NCI-H2196 (cell line): ENCODE measurements at regions not wholly inside any gene's neighbourhood (a gene's known extent, or its start where the extent isn't known, plus 50 kb on each side); places are given as distances from the start of the nearest gene placed in this dataset.

ENCODE experiments used
- DNase-seq: peaks from one replicate; lab custom pipeline; 2025; ENCODE audit not compliant: unreplicated experiment; lab: John Stamatoyannopoulos, UW

DNA sequence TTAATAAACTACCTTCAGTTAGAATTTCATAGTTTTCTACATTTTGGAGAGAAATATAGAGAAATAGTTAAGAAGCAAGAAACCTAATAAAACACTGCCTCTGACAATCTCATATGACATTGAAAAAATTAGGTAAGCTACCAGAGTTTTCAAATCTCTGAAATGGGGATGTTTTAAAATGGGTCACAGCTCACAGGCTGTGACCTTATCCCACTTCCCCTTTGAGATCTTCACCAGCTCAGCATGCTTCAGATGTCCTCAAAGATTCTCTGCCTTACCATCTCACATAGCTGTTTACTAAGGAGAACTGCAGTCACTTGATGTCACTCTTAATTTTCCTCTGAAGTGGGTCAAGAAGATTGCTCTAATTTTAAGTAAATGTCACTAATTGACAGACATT is 717.8 kb downstream of the JRKL start:
- DNase-seq, result no peak

DNA sequence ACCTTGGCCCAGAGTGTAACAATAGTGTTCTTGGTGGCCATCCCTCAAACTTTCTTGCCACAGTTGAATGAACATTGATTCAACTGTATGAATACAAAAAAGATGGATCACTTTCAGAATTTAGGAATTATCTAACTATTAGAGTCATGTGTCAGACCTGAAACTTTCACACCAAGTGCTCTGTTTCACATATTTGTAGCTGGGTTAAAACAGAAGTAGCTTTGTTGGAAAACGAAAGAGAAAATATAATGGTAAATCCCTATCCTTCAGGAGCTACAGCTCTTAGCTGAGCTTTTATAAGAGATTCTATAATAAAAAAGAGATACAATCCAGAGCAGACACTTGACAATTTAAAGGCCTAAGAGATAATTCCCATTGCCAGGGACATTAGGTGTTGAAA is 719.3 kb downstream of the JRKL start:
- DNase-seq, result no peak

DNA sequence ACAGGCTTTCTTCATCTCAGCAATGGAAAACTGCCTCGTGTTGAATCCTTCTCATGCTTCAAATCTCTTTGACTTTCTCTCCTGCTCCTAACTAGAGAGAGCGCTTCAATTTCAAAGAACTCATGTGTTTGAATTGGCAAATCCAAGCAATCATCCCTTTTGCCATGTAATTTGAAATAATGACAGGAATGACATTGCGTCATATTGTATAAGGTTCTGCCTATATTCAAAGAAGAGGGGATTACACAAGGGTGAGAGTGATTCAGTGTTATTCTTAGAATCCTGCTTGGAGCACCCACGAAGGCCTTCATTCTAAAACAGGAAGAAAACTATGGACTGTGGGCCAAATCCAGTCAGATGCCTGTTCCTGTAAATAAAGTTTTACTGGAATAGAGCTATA is 720.6 kb downstream of the JRKL start:
- DNase-seq, result no peak

DNA sequence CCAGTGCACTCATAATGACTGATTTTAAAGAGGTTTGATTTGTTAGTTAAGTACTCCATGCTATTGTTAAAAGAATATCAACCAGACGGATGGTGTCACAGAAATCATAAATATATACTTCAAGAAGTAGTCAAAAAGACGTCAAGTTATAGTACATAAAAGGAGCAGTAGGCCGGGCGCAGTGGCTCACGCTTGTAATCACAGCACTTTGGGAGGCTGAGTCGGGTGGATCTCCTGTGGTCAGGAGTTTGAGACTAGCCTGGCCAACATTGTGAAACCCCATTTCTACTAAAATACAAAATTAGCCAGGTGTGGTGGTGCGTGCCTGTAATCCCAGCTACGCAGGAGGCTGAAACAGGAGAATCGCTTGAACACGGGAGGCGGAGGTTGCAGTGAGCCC is 721.7 kb downstream of the JRKL start:
- DNase-seq, result no peak

DNA sequence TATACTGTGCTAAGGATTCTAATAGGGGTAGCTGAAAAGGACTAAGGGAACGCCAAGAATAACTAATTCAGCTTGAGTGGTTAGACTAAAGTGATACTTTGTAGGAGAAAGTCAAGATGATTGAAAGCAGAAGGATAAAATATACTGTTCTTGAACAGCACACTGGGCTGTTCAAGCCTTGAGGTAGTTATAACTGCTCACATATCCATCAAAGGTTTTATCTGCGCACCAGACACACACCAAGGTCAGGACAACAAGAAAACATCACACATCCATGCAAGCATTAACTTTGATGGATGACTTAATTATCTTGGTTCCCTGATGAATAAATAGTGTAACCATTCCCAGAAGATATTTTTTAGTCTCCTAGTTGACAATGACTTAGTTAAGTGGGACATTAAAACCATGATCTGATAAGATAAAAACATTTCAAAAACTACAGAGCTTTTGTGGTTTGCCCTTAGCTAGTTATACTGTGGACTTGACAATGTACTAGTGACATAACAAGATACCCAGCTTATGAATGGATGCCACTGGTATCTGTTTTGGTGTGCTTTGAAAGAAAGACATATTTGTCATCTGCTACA is 728.9 kb downstream of the JRKL start:
- DNase-seq, result no peak

DNA sequence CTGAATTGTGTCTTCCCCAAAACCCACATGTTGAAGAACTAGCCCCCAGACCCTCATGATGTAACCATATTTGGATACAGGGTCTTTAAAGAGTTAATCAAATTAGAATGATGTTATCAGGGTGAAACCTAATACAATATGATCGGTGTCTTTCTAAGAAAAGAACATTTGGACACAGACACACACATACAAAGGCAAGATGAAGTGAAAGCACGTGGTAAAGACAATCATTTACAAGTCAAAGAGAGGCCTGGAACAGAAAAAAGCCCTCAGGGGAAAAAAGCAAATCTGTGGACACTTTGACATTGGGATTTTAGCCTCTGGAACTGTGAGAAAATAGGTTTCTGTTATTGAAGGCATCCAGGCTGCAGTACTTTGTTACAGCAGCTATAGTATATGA is 733.4 kb downstream of the JRKL start:
- no peak for DNase-seq

DNA sequence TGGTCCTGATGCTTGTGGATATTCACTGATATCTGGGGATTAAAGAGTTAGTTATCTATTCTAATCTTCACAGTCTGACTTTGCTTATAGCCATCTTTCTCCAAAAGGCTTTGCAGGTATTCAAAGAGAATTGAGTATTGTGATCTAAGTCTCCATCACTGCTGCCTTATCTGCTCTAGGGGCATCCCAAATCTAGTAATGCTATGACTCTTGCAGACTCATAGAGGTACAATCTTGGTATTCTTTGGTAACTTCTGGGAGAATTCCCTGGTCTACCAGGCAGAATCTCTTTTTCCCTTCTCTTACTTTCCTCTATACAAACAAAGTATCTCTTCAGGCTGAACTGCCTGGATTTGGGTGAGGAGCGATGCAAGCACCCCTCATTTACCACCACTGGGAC is 746.3 kb downstream of the JRKL start:
- DNase-seq, result no peak

DNA sequence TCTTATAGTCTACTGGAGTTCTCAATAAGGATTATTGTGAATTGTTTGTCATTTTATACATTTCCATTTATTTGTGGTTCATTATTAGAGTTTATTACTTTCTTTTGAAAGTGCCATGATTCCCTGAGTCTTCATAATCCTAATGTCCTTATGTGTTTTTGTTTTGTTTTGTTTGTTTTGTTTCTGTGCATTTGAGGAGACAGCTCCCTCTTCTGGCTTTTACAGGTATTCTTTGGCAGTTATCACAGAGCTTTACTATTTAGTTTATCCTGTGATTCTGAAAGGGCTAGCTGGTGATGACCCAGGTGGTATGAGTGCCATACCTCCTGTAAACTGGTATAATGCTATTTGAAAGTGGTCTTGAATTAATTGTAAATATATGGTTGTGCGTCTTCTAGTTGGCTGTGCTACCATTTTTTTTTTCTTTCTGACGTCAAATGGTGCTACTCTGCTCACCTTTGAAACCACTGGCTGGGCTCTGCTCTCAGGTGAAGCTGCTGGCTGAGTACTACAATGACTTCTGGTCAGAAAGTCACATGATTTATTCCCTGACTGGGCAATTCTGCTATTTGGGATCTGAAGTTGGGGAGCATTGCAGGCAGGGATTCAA is 751.2 kb downstream of the JRKL start:
- DNase-seq, result no peak

DNA sequence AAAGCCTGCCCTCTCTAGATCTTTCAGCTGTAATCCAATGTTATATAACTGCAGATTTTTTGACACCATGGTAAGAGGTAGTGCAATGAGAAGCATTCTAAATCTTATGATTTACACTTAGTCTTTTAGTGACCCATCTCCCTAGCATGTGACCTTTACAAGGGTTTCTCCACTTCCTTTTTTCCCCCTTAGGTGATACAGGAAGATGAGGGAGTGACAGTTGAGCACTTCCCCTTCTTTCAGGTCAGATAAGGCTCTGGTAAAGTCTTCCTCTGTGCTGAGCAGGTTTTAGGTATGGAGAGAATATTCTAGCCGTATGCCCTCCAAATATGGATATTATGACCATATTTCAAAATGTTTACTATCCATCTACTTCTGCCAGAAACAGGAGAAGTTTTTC is 753.6 kb downstream of the JRKL start:
- no peak for DNase-seq

DNA sequence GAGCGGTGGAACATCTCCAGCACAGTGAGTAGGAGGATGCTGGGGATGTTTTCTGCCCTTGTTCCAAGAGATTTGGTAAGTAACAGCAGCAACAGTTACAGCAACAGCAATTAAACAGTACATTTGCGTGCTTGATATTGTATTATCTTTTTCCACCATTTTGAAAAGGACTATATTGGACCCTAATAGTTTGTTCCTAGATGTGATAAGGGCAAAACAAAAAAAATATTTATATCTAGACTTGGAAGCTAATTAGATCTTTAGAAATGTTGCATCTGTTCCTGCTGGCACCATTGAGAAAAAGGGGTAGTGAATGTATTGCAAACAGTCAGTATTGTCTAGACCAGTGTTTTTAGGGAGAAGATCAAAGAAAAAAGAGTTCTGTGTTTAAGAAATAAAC is 759.9 kb downstream of the JRKL start:
- DNase-seq, result no peak

DNA sequence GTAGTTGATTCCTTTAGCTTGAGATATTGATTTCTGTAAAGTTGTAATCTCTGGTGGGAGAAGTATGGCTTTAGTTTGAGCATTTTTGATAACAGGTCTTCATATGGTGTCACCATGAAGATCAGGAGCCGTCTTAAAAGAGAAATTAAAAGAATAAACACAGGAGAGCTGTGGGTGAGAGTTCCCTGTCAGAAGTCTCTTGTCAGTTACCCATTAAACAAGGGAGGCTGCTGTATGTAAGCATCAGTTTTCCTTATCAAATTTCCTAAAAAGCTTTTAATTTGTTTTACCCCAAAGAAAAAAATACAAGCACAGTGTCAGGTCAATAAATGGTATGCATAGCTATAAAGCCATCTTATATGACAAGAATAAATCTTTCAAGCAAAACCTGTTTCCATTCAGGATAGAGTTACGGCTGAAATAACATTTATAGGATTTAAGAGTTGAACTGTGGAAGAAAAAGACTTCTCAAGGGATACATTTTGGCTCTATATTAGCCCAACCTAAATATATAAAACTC is 767.5 kb downstream of the JRKL start:
- no peak for DNase-seq

DNA sequence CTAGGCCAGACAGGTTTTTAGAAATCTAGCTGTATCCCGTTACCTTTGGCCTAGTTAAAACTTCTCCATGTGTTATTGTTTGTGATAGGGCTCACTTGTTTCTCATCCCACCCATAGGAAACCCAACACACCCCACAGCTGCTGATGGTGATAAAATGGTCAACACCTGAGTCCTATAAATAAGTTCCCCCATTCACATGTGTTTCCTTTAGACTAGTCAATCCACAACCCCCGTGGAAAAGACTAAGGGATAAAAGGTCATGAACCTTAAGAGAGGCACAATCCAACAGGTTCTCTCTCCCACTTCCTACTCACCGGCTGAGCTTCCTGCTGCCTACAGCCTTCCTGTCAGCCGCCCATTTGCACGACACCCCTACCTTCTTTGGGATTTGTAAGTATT is 768.4 kb downstream of the JRKL start:
- DNase-seq, result no peak

DNA sequence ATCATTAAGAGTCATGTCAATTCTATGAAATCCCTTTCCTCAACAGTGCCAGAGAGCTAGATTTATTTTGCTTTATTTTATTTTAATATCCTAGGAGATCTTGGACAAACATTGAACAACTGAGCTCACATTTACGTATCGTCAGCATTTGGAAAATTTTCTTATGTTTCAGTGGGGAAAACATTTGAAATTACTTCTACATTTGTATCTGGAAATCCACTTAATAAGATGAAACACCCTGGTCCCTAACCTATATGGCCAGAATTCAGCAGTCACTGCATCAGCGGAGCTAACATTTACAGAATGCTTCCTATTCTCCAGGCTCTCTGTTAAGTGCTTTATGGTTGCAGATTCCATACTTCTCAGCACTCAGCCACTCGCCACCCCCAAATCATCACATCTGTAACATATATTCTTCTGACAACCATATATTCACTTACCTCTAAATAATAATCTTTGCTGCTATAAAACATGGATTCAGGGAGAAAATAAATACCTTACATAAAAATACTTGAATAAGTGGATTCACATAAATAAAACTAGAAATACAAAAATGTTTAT is 773.9 kb downstream of the JRKL start:
- no peak for DNase-seq

DNA sequence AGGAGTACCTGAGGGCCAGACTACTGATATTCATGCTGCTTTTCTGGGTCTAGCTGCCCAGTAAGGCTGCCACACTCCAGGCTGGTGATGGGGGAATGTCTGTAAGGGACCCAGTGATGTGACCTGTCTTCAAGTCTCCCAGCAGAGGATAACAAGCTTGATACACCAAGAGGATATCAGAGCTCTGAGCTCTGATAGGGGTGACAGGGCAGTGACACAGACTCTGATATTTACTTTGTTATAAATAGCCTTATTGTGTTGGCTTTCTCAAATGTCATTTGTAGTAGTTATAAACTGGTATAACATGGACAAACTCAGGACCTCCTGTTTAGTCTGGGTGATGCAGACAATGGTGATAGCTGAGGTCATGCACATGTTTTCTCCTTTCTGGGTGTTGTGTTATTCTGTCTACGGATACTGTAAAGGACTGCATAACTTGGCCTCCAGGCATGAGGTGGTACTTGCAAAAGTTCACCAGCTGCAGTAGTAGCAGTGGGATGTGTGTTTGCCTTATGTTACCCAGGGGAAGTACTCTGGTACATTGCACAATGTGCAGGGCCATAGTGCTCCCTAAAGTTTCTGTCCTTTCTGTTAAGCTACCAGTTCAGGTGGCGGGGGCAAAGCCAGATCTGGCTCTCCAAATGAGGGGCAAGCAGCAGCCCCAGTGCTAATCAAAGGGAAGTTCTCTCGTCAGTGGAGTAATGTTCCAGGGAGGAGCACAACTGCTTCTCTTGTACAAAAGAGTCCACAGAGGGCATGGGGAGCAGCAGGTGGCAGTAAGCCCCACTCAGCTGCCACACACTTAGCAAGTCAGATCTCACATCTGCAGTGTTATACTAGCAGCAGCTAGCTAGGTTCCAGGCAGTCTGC is 812.2 kb downstream of the JRKL start:
- DNase-seq, result no peak

DNA sequence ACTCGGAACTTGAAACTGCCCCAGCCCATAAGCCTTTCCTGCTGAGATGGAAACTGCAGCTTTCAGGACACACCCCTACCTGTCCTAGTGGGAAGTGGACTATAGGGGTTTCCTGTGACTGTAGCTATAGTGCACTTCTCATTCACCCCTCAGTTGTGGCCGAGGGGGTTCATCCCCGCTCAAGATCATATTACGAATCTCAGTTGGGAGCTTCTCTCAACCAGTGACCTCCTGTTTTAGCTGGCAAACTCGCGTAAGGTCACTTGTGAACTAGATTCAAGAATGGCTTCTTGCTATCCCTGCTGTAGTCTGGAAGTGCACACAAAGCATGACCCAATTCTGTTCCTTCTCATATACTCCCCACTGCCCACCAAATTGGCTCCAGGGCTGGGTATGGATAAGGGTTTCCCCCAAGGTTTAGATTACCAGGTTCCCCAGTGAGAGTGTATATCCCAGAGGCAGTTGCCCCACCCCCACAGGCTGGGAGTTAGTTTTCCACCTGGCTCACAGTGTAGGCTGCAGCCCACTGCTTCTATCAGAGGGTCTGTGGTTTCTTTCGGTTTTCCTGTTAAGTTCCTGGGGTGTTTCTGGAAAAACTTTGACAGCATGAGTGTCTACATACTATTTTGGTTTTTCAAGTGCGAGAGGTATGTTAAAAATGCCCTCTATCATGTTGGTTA is 812.9 kb downstream of the JRKL start:
- no peak for DNase-seq

DNA sequence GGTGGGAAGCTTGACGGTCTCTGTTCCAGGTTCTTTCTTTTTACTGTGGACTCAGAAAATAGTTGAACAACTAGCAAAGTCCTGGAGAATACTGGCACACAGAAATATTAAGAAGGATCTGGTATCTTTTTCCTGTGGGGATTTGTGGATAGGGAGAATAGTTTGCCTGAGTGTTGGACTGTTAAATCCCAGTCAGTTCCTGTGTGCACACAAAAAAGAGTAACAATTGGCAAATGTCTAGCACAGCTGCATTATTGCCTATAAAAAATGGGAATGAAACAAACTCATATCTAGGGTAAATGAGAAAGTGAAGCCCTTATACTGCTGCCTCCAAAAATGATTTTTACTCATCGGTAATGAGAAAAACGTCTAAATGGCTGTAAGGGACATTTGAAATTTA is 828.2 kb downstream of the JRKL start:
- no peak for DNase-seq

DNA sequence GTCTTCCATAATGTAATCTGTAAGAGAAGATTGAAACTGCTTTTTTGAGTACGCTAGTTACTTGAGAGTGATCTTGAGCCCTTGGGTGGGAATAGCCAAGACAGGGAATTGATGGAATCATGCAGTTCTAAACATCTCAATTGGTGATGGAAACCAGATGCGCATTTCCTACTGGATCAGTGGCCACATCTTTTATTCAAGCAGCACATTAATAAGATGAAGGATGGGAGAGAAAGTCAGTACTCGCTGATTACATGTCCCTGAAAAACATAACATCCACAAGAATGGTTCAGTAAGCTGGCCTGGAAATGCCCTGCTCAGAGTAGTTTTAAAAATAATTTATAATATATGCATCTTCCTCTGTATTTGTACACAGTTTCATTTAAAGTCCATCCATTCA is 833.8 kb downstream of the JRKL start:
- DNase-seq, result no peak

DNA sequence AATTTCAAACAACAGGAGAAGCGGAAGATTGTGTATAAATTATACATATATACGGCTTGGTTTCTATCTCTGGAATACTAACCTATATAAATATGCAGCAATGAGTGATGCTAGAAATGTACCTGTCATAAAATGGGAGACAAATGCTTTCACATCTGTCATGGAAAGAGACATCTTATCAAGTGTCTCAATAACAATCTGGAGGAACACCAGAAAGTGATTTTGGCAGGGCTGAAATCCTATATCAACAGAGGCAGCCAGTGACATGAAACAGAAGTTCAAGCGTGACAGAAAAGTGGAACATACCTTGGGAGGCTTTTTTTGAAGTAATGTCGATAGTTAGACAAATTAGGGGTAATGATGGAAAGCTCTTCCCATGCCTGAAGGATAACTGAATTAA is 834.6 kb downstream of the JRKL start:
- no peak for DNase-seq

DNA sequence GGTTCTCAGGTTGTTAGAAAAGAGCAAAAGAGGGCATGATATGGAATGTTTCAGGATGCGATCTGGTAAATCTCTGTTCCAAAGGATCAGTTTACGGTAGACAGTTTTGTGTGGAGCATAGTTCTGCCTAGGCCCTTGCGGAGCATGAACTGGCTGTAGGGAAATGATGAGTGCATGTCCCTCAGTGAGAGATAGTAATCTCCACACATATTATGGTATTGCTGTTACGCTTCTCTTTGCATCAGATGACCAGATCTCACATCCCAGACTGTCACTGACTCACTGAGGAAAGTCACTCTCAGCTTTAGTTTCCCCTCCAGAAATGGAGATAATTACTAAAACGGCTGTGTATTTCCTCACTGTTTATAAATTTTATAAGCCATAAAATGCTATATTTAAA is 836.0 kb downstream of the JRKL start:
- DNase-seq, result no peak

DNA sequence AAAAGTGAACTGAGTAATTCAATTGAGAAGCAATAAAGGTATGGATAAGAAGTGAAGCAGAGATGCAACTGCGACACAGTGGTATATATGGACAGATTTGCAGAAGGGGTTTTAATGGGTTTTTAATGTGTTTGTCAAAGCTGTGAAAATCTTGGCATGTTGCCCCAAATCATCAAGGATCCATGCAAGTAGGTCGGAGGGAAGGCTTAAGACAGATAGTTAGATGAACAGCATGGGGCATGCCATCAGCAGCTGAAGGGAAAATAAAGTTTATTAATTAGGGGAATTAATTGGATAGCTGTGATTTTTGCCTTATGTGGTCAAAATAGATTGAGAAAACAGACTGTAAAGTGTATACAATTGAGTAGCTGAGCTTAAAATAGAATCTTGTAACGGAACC is 840.1 kb downstream of the JRKL start:
- no peak for DNase-seq

DNA sequence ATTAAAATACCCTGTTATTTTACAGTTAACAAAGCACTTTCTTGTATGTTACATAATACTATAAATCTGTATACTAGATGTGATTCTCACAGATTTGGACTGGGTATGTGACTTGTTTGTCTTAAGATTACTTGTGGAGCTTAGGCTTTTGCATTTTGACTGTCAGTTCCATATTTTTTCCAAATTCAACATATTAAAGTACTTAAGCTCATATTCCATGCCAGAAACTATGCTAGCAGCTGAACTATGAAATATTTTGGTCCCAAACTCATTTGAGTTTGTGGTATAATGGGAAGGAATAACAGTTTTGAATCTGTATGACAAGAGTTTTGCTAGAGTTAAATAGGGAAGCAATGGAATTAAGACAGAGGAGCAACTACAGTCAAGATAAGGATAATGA is 841.4 kb downstream of the JRKL start:
- DNase-seq, result no peak
